ENCODE measurements at regions not wholly inside any gene's neighbourhood (a gene's known extent, or its start where the extent isn't known, plus 50 kb on each side); places are given as distances from the start of the nearest gene placed in this dataset.

- DNase-seq (ENCODE audit: low read depth in 3 of 3) = no peak
These were observed 193.3 kb downstream of the RAMP3 start for GRCh38 chr7:45350896-45351295.

GRCh38 chr7:45358287-45358686 lies 200.7 kb downstream of the RAMP3 start:
- DNase-seq (ENCODE audit: low read depth in 3 of 3) = no peak

GRCh38 chr7:45359250-45359649 lies 201.7 kb downstream of the RAMP3 start:
- no peak for DNase-seq (ENCODE audit: low read depth in 3 of 3)

- no peak for DNase-seq (ENCODE audit: low read depth in 3 of 3)
These were observed 202.2 kb downstream of the RAMP3 start for GRCh38 chr7:45359776-45360175.

- DNase-seq (ENCODE audit: low read depth in 3 of 3) = no peak
These were observed 206.1 kb downstream of the RAMP3 start for GRCh38 chr7:45363669-45364068.

- no peak for DNase-seq (ENCODE audit: low read depth in 3 of 3)
These were observed 207.8 kb downstream of the RAMP3 start for GRCh38 chr7:45365341-45365740.

- DNase-seq (ENCODE audit: low read depth in 3 of 3) = no peak
These were observed 207.7 kb upstream of the ADCY1 start for GRCh38 chr7:45366475-45366874.

GRCh38 chr7:45367026-45367425 lies 207.1 kb upstream of the ADCY1 start:
- no peak for DNase-seq (ENCODE audit: low read depth in 3 of 3)

- DNase-seq (ENCODE audit: low read depth in 3 of 3) = no peak
These were observed 205.9 kb upstream of the ADCY1 start for GRCh38 chr7:45368129-45368807.

- no peak for DNase-seq (ENCODE audit: low read depth in 3 of 3)
These were observed 189.7 kb upstream of the ADCY1 start for GRCh38 chr7:45384499-45384898.

GRCh38 chr7:45387837-45388236 lies 186.3 kb upstream of the ADCY1 start:
- no peak for DNase-seq (ENCODE audit: low read depth in 3 of 3)

GRCh38 chr7:45389073-45389872 lies 184.9 kb upstream of the ADCY1 start:
- DNase-seq (ENCODE audit: low read depth in 3 of 3) = no peak

- no peak for DNase-seq (ENCODE audit: low read depth in 3 of 3)
These were observed 184.0 kb upstream of the ADCY1 start for GRCh38 chr7:45390180-45390579.

- no peak for DNase-seq (ENCODE audit: low read depth in 3 of 3)
These were observed 183.4 kb upstream of the ADCY1 start for GRCh38 chr7:45390731-45391130.

- DNase-seq (ENCODE audit: low read depth in 3 of 3) = no peak
These were observed 182.3 kb upstream of the ADCY1 start for GRCh38 chr7:45391618-45392451.

- no peak for DNase-seq (ENCODE audit: low read depth in 3 of 3)
These were observed 180.0 kb upstream of the ADCY1 start for GRCh38 chr7:45394117-45394708.

GRCh38 chr7:45399069-45399468 lies 175.1 kb upstream of the ADCY1 start:
- DNase-seq (ENCODE audit: low read depth in 3 of 3) = no peak

GRCh38 chr7:45400680-45401079 lies 173.5 kb upstream of the ADCY1 start:
- no peak for DNase-seq (ENCODE audit: low read depth in 3 of 3)

GRCh38 chr7:45401155-45401554 lies 173.0 kb upstream of the ADCY1 start:
- no peak for DNase-seq (ENCODE audit: low read depth in 3 of 3)

GRCh38 chr7:45401851-45402250 lies 172.3 kb upstream of the ADCY1 start:
- DNase-seq (ENCODE audit: low read depth in 3 of 3) = no peak

- no peak for DNase-seq (ENCODE audit: low read depth in 3 of 3)
These were observed 171.5 kb upstream of the ADCY1 start for GRCh38 chr7:45402480-45403218.

Measured in stimulated activated CD4-positive, alpha-beta T cell treated with anti-CD3 and anti-CD28 coated beads, TNF-alpha, amount 100 ng/mL, for 48 hours (primary cell).